Glutamatergic neuron (in vitro differentiated cells): ENCODE measurements at regions not wholly inside any gene's neighbourhood (a gene's known extent, or its start where the extent isn't known, plus 50 kb on each side); places are given as distances from the start of the nearest gene placed in this dataset.

Source experiments
- DNase-seq: peaks from one replicate; pipeline ENCODE4 v3.0.0; 2022
- H3K27ac Mint-ChIP-seq: one replicate; pipeline ENCODE4 v1.8.0; 2020; ENCODE audit warnings: mild to moderate bottlenecking, mixed read lengths, inconsistent platforms; ENCODE audit not compliant: unreplicated experiment
- H3K27me3 Mint-ChIP-seq: one replicate; pipeline ENCODE4 v1.8.0; 2020; ENCODE audit warnings: mild to moderate bottlenecking, moderate library complexity, mixed read lengths, inconsistent platforms; ENCODE audit not compliant: unreplicated experiment
- H3K36me3 Mint-ChIP-seq: one replicate; pipeline ENCODE4 v1.8.0; 2020; ENCODE audit warnings: mild to moderate bottlenecking, mixed read lengths, inconsistent platforms; ENCODE audit not compliant: unreplicated experiment
- H3K4me1 Mint-ChIP-seq: one replicate; pipeline ENCODE4 v1.8.0; 2020; ENCODE audit warnings: mild to moderate bottlenecking, low read depth, mixed read lengths, inconsistent platforms; ENCODE audit not compliant: unreplicated experiment
- H3K4me3 Mint-ChIP-seq: one replicate; pipeline ENCODE4 v1.8.0; 2020; ENCODE audit warnings: mild to moderate bottlenecking, mixed read lengths, inconsistent platforms; ENCODE audit not compliant: unreplicated experiment
- H3K9me3 Mint-ChIP-seq: one replicate; pipeline ENCODE4 v1.8.0; 2020; ENCODE audit warnings: mild to moderate bottlenecking, moderate library complexity, mixed read lengths, inconsistent platforms; ENCODE audit not compliant: unreplicated experiment
- CTCF ChIP-seq: fragments of 200-600 bp; sonication (generic); IDR thresholded peaks from one replicate; pipeline ENCODE4 v1.5.0; 2021; ENCODE audit not compliant: partially characterized antibody, unreplicated experiment

GRCh38 chr1:242870966-242871365, 346.5 kb upstream of the PLD5 start:
- H3K4me1 Mint-ChIP-seq = no peaks in the 10 kb centered on the region
- DNase-seq = no peak
- H3K27ac Mint-ChIP-seq = no peak overlapping the region
- H3K4me3 Mint-ChIP-seq = no peak overlapping the region
- H3K27me3 Mint-ChIP-seq = peaks cover 2% of the 10 kb centered on the region
- H3K36me3 Mint-ChIP-seq = no peaks in the 10 kb centered on the region
- TF ChIP-seq CTCF = no peak
- H3K9me3 Mint-ChIP-seq = no peaks in the 10 kb centered on the region

GRCh38 chr1:242856289-242856688, 331.8 kb upstream of the PLD5 start:
- H3K4me3 Mint-ChIP-seq = no peak overlapping the region
- H3K9me3 Mint-ChIP-seq = no peaks in the 10 kb centered on the region
- DNase-seq = no peak
- H3K27me3 Mint-ChIP-seq = no peaks in the 10 kb centered on the region
- H3K36me3 Mint-ChIP-seq = no peaks in the 10 kb centered on the region
- no peak overlapping the region for H3K27ac Mint-ChIP-seq
- no peaks in the 10 kb centered on the region for H3K4me1 Mint-ChIP-seq
- no peak for TF ChIP-seq CTCF

DNA sequence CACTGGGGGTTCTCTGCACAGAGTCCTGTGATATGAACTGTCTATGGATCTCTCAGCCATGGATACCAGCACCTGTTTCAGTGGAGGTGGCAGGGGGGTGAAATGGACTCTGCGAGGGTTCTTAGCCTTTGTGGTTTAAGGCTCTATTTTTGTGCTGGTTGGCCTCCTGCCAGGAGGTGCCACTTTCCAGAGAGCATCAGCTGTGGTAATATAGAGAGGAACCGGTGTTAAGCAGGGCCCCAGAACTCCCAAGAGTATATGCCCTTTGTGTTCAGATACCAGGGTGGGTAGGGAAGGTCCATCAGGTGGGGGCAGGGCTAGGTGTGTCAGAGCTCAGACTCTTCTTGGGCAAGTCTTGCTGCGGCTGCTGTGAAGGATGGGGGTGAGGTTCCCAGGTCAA, 330.0 kb upstream of the PLD5 start:
- DNase-seq = no peak
- no peak for TF ChIP-seq CTCF
- Mint-ChIP-seq H3K27ac (no peak overlapping the region), H3K9me3 (no peaks in the 10 kb centered on the region), H3K4me1 (no peaks in the 10 kb centered on the region), H3K27me3 (no peaks in the 10 kb centered on the region), H3K4me3 (no peak overlapping the region), H3K36me3 (no peaks in the 10 kb centered on the region)

DNA sequence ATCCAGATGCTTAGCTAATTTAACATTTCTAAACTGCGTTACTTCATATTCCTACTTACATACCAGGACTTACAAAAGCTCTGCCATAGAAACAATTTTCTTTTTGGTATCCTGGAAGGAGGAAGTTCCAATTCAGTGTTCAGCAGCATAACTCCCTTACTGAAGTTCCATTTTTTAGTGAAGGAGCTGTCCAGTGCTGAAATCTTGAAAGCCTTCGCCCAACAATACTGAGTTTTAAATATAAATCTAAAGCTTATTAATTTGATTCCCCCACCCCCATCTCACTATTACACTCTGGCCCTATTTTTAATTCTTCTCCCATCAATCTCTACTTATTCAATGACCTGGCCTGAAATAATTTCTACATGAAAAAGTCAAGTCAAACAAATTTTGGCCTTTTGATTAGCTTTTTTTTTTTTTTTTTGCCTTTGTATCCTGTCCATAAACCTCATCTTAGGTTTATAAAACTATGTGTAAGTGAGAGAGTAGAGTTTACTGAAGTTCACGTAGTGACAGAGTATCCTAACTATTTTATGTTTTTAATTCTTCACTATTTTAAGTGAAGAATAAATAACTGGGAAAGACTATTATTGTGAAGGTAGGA, 323.0 kb upstream of the PLD5 start:
- no peaks in the 10 kb centered on the region for H3K27me3 Mint-ChIP-seq
- H3K36me3 Mint-ChIP-seq = peaks cover 5% of the 10 kb centered on the region
- no peak overlapping the region for H3K4me3 Mint-ChIP-seq
- no peaks in the 10 kb centered on the region for H3K4me1 Mint-ChIP-seq
- H3K27ac Mint-ChIP-seq = no peak overlapping the region
- TF ChIP-seq CTCF = no peak
- H3K9me3 Mint-ChIP-seq = no peaks in the 10 kb centered on the region
- no peak for DNase-seq

DNA sequence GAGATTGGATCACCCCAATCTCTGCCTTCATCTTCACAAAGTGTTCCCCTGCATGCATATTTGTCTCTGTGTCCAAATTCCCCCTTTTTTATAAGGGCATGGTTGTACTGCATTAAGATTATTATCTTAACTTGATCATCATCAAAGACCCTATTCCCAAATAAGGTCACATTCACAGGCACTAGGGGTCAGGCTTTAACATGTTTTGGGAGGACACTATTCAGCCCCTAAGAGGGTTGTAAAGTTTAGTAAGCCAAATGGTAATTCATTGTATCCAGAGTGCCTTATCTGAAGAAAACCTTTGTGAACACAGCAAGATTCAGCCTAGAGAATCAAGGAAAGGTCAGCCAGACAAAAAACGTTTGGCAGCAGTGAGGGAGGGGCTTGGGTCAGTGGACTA, 317.6 kb upstream of the PLD5 start:
- Mint-ChIP-seq H3K4me1 (no peaks in the 10 kb centered on the region), H3K9me3 (no peaks in the 10 kb centered on the region), H3K27ac (no peak overlapping the region), H3K4me3 (no peak overlapping the region), H3K36me3 (peaks cover 5% of the 10 kb centered on the region), H3K27me3 (no peaks in the 10 kb centered on the region)
- TF ChIP-seq CTCF = no peak
- DNase-seq = no peak
